GM12878 (cell line): ENCODE measurements at regions not wholly inside any gene's neighbourhood (a gene's known extent, or its start where the extent isn't known, plus 50 kb on each side); places are given as distances from the start of the nearest gene placed in this dataset.

Experiments
- ATAC-seq: fragments of 200-7000 bp; cut with Tn5 transposase; 3 replicates; pipeline ENCODE4 v1.9.1; 2020; ENCODE audit warnings: mild to moderate bottlenecking, moderate library complexity
- BruUV-seq: library from RNA; stranded (reverse); fragments of 400-500 nt; replicated peaks from 2 replicates; lab custom pipeline; 2021; lab: Mats Ljungman, UMichigan
- CTCF ChIA-PET: fragments of 300-600 bp; sonication (Branson Sonifier 250); formaldehyde crosslinking; extraction: SDS; loops from one replicate; lab custom pipeline; 2021; ENCODE audit warnings: inconsistent platforms; lab: Yijun Ruan, JAX
- POLR2A ChIA-PET: fragments of 350-600 bp; formaldehyde crosslinking; extraction: SDS; loops from one replicate; lab custom pipeline; 2021; ENCODE audit warnings: inconsistent platforms; lab: Charles Lee
- RAD21 ChIA-PET: fragments of 300-600 bp; sonication (Branson Sonifier 250); formaldehyde crosslinking; loops from one replicate; lab custom pipeline; 2023; ENCODE audit warnings: antibody characterized with exemption; ENCODE audit not compliant: unreplicated experiment; lab: Charles Lee
- SMC1A ChIA-PET: fragments of 300-600 bp; sonication (Branson Sonifier 250); formaldehyde crosslinking; loops from one replicate; lab custom pipeline; 2023; ENCODE audit not compliant: unreplicated experiment, uncharacterized antibody; lab: Charles Lee
- DNase-seq: peaks from one replicate; pipeline ENCODE4 v3.0.0-alpha.2; 2011; ENCODE audit warnings: low read depth, low spot score
- FAIRE-seq: peaks from 3 replicates; lab custom pipeline; 2011; peaks lifted over from hg19 to GRCh38; lab: Jason Lieb, UNC
- H2AFZ ChIP-seq: 2 replicates; pipeline ENCODE4 v1.6.0; 2011; ENCODE audit warnings: low read depth, low read length, control low read depth; ENCODE audit not compliant: control insufficient read depth
- H3K27ac ChIP-seq: 2 replicates; pipeline ENCODE4 v1.5.1; 2011; ENCODE audit warnings: control low read depth; ENCODE audit not compliant: control insufficient read depth, insufficient read depth
- H3K27me3 ChIP-seq, 2 experiments: replicated peaks in 1 of 2; 2 replicates each; pipeline versions ENCODE4 v1.6.0 to v1.6.1; 2011; ENCODE audit warnings: low read length in 1 of 2; ENCODE audit not compliant: control insufficient read depth in 2 of 2, insufficient read depth in 2 of 2
- H3K36me3 ChIP-seq, 2 experiments: 2 replicates each; pipeline ENCODE4 v1.5.1; 2011; ENCODE audit warnings: low read length in 1 of 2; ENCODE audit not compliant: control insufficient read depth in 2 of 2, insufficient read depth in 2 of 2
- H3K4me1 ChIP-seq: 2 replicates; pipeline ENCODE4 v1.6.1; 2011; ENCODE audit warnings: mild to moderate bottlenecking, low read length, moderate library complexity, mixed read lengths; ENCODE audit not compliant: control insufficient read depth, insufficient read depth
- H3K4me2 ChIP-seq: 2 replicates; pipeline ENCODE4 v1.6.0; 2011; ENCODE audit warnings: control low read depth; ENCODE audit not compliant: control insufficient read depth, insufficient read depth
- H3K4me3 ChIP-seq: fragments of 200-600 bp; sonication (generic); 2 replicates; pipeline ENCODE4 v1.5.1; 2016
- H3K79me2 ChIP-seq: 2 replicates; pipeline ENCODE4 v1.6.0; 2011; ENCODE audit warnings: low read length; ENCODE audit not compliant: control insufficient read depth, insufficient read depth
- H3K9ac ChIP-seq: 2 replicates; pipeline ENCODE4 v1.8.0; 2011; ENCODE audit warnings: low read length, control low read depth, mixed read lengths; ENCODE audit not compliant: control insufficient read depth, insufficient read depth
- H3K9me3 ChIP-seq: replicated peaks from 3 replicates; pipeline ENCODE4 v1.5.1; 2011; ENCODE audit warnings: mild to moderate bottlenecking, low read length; ENCODE audit not compliant: control insufficient read depth, insufficient read depth
- H4K20me1 ChIP-seq: 2 replicates; pipeline ENCODE4 v1.6.0; 2011; ENCODE audit not compliant: control insufficient read depth, insufficient read depth
- CBX5 ChIP-seq: sonication (generic); IDR thresholded peaks from 2 replicates; pipeline ENCODE4 v1.6.1; 2016; ENCODE audit warnings: low read depth, moderate library complexity, mild to moderate bottlenecking, inconsistent platforms
- HDAC2 ChIP-seq: fragments of 200-600 bp; sonication (generic); IDR thresholded peaks from 2 replicates; pipeline ENCODE4 v1.6.1; 2017
- IKZF2 ChIP-seq, 2 experiments: fragments of 450-650 bp; IDR thresholded peaks; 2 replicates each; pipeline ENCODE4 v1.6.1; 2017; ENCODE audit warnings: mild to moderate bottlenecking in 2 of 2, moderate library complexity in 2 of 2
- IRF5 ChIP-seq: fragments of 450-650 bp; IDR thresholded peaks from 2 replicates; pipeline ENCODE4 v1.6.1; 2017; ENCODE audit warnings: borderline replicate concordance
- KDM1A ChIP-seq: fragments of 200-600 bp; sonication (generic); IDR thresholded peaks from 2 replicates; pipeline ENCODE4 v1.6.1; 2016; ENCODE audit warnings: borderline replicate concordance
- MAX ChIP-seq: IDR thresholded peaks from 2 replicates; pipeline ENCODE4 v1.6.1; 2012; ENCODE audit warnings: low read depth, low read length, improper control_type of control experiment
- MEF2B ChIP-seq: fragments of 450-650 bp; IDR thresholded peaks from 2 replicates; pipeline ENCODE4 v1.6.1; 2018; ENCODE audit warnings: mild to moderate bottlenecking, moderate library complexity; ENCODE audit not compliant: partially characterized antibody, poor library complexity, severe bottlenecking
- RFX5 ChIP-seq: IDR thresholded peaks from 2 replicates; pipeline ENCODE4 v1.6.1; 2011; ENCODE audit warnings: low read depth, low read length, improper control_type of control experiment
- USF2 ChIP-seq: IDR thresholded peaks from 2 replicates; pipeline ENCODE4 v1.6.1; 2011; ENCODE audit warnings: low read depth, low read length, improper control_type of control experiment, borderline replicate concordance
- ZBTB40 ChIP-seq: fragments of 450-650 bp; IDR thresholded peaks from 2 replicates; pipeline ENCODE4 v1.6.1; 2016; ENCODE audit warnings: mild to moderate bottlenecking, moderate library complexity, borderline replicate concordance
- ZNF384 ChIP-seq: IDR thresholded peaks from 2 replicates; pipeline ENCODE4 v1.6.1; 2012; ENCODE audit warnings: low read depth, mild to moderate bottlenecking, low read length, improper control_type of control experiment, borderline replicate concordance
- ZNF622 ChIP-seq: fragments of 450-650 bp; IDR thresholded peaks from 2 replicates; pipeline ENCODE4 v1.6.1; 2017; ENCODE audit warnings: mild to moderate bottlenecking, inconsistent platforms
- ZSCAN29 ChIP-seq: fragments of 450-650 bp; IDR thresholded peaks from 2 replicates; pipeline ENCODE4 v1.6.1; 2017; ENCODE audit warnings: mild to moderate bottlenecking, moderate library complexity
- WGBS: methylation state at CpG from one replicate; pipeline ENCODE4 v1.1.6; 2016; ENCODE audit warnings: low lambda C conversion rate; ENCODE audit not compliant: insufficient replicate concordance, insufficient coverage; ENCODE audit errors: missing lambda C conversion rate; 5-methylcytosine and 5-hydroxymethylcytosine counted together
- in situ Hi-C: fragments of 300-500 bp; cut with MboI; formaldehyde crosslinking; loops from 9 replicates; pipeline ENCODE4 v1.14.3; 2018; ENCODE audit warnings: mixed read lengths
- intact Hi-C: fragments of 100-400 bp; cut with micrococcal nuclease; formaldehyde crosslinking; loops from one replicate; pipeline ENCODE4 v1.14.2; 2022; ENCODE audit not compliant: unreplicated experiment
- TF ChIP-seq, protein P1 (sequence below): fragments of 450-650 bp; conservative IDR thresholded peaks from 2 replicates; pipeline ENCODE4 v1.6.1; 2017; ENCODE audit warnings: mild to moderate bottlenecking, moderate library complexity

DNA sequence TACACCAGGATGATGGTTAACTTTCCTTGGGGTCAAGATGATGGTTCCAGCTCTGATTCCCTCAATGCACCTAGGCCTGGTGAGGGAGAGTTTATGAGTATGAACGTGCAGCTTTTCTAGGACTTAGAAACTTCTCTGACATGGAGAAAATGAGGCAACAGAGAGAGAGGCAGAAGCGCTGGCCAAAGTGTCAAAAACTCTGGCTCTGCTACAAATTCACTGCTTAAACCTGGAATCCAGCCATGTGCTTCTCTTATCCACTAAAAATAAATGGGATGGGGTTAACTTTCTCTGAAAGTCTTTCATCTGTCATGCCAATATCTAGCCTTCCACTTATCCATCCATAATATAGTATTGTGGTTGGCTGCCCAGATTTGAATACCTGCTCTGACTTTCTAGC, 568.7 kb downstream of the MED13L start (continued):
- no peak for TF ChIP-seq IRF5
- TF ChIP-seq USF2: no peak
- TF ChIP-seq CBX5: no peak
- TF ChIP-seq, protein P1, sequence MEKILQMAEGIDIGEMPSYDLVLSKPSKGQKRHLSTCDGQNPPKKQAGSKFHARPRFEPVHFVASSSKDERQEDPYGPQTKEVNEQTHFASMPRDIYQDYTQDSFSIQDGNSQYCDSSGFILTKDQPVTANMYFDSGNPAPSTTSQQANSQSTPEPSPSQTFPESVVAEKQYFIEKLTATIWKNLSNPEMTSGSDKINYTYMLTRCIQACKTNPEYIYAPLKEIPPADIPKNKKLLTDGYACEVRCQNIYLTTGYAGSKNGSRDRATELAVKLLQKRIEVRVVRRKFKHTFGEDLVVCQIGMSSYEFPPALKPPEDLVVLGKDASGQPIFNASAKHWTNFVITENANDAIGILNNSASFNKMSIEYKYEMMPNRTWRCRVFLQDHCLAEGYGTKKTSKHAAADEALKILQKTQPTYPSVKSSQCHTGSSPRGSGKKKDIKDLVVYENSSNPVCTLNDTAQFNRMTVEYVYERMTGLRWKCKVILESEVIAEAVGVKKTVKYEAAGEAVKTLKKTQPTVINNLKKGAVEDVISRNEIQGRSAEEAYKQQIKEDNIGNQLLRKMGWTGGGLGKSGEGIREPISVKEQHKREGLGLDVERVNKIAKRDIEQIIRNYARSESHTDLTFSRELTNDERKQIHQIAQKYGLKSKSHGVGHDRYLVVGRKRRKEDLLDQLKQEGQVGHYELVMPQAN: no peak
- TF ChIP-seq MEF2B: no peak
- TF ChIP-seq IKZF2 (IDR thresholded peaks at IDR 0.05): no peak
- no peak for TF ChIP-seq RFX5
- no peak for TF ChIP-seq ZNF384

GRCh38 chr12:115700896-115701465, 576.5 kb downstream of the MED13L start:
- RAD21 ChIA-PET: no interaction called here
- no peak for DNase-seq
- H2AFZ ChIP-seq: no peak overlapping the region
- no peak for ATAC-seq
- 29% methylated on average over 7 of the region's 7 CpGs for WGBS
- H3K27me3 ChIP-seq: no peaks in the 10 kb centered on the region
- H3K36me3 ChIP-seq: no peaks in the 10 kb centered on the region
- no peaks in the 10 kb centered on the region for H3K9me3 ChIP-seq
- H3K4me3 ChIP-seq: no peak overlapping the region
- intact Hi-C loops (no loop called here), in situ Hi-C loops (no loop called here)
- H3K4me2 ChIP-seq: no peak overlapping the region
- FAIRE-seq: no peak
- POLR2A ChIA-PET: no interaction called here
- BruUV-seq: no TSS peak
- no peak for TF ChIP-seq ZSCAN29
- TF ChIP-seq ZBTB40: no peak
- no peak for TF ChIP-seq CBX5
- no peak for TF ChIP-seq MAX
- TF ChIP-seq HDAC2: no peak
- TF ChIP-seq KDM1A: no peak
- no peak for TF ChIP-seq ZNF622
- no peaks in the 10 kb centered on the region for H4K20me1 ChIP-seq
- no peaks in the 10 kb centered on the region for H3K79me2 ChIP-seq
- H3K9ac ChIP-seq: no peak overlapping the region
- SMC1A ChIA-PET: no interaction called here
- CTCF ChIA-PET: no interaction called here
- no peaks in the 10 kb centered on the region for H3K4me1 ChIP-seq
- H3K27ac ChIP-seq: no peak overlapping the region
